Duodenal mucosa (tissue), 2 donors: ENCODE measurements at regions not wholly inside any gene's neighbourhood (a gene's known extent, or its start where the extent isn't known, plus 50 kb on each side); places are given as distances from the start of the nearest gene placed in this dataset.

Source experiments
- H3K27ac ChIP-seq: one replicate; pipeline ENCODE4 v1.7.0; 2013; ENCODE audit warnings: low read depth, low read length
- H3K27me3 ChIP-seq, 2 donors: one replicate each; pipeline ENCODE4 v1.7.0; 2013; ENCODE audit warnings: low read length in 2 of 2, control low read depth in 1 of 2; ENCODE audit not compliant: insufficient read depth in 2 of 2, control insufficient read depth in 1 of 2
- H3K36me3 ChIP-seq, 2 donors: one replicate each; pipeline ENCODE4 v1.7.0; 2013; ENCODE audit warnings: low read length in 2 of 2, control low read depth in 1 of 2; ENCODE audit not compliant: insufficient read depth in 2 of 2, control insufficient read depth in 1 of 2
- H3K4me1 ChIP-seq, 2 donors: one replicate each; pipeline ENCODE4 v1.7.0; 2013; ENCODE audit warnings: low read length in 2 of 2, control low read depth in 1 of 2; ENCODE audit not compliant: insufficient read depth in 2 of 2, control insufficient read depth in 1 of 2
- H3K4me3 ChIP-seq, 2 donors: one replicate each; pipeline ENCODE4 v1.7.0; 2013; ENCODE audit warnings: low read length in 2 of 2, low read depth in 1 of 2
- H3K9ac ChIP-seq, 2 donors: one replicate each; pipeline ENCODE4 v1.7.0; 2013; ENCODE audit warnings: low read length in 2 of 2, low read depth in 1 of 2
- H3K9me3 ChIP-seq, 2 donors: one replicate each; pipeline ENCODE4 v1.7.0; 2013; ENCODE audit warnings: low read length in 2 of 2, control low read depth in 1 of 2; ENCODE audit not compliant: control insufficient read depth in 1 of 2

- no peaks in the 10 kb centered on the region for H3K9me3 ChIP-seq
These were observed 220.4 kb upstream of the MEX3C start for GRCh38 chr18:51417643-51418483.

GRCh38 chr18:51425475-51425874 lies 228.0 kb upstream of the MEX3C start:
- H3K27ac ChIP-seq: no peak overlapping the region
- peaks cover 6 to 24% of the 10 kb centered on the region in 2 donors for H3K4me1 ChIP-seq
- no peaks in the 10 kb centered on the region for H3K9me3 ChIP-seq
- H3K4me3 ChIP-seq: no peak overlapping the region
- H3K27me3 ChIP-seq: no peaks in the 10 kb centered on the region
- no peaks in the 10 kb centered on the region for H3K36me3 ChIP-seq
- no peak overlapping the region for H3K9ac ChIP-seq

More at GRCh38 chr18:51417643-51418483, 220.4 kb upstream of the MEX3C start:
- Histone ChIP-seq H3K4me1 (no peaks in the 10 kb centered on the region), H3K36me3 (no peaks in the 10 kb centered on the region), H3K4me3 (no peak overlapping the region), H3K9ac (no peak overlapping the region), H3K27ac (no peak overlapping the region), H3K27me3 (no peaks in the 10 kb centered on the region)

- no peaks in the 10 kb centered on the region for H3K9me3 ChIP-seq
- H3K4me3 ChIP-seq: no peak overlapping the region
- H3K9ac ChIP-seq: no peak overlapping the region
- no peak overlapping the region for H3K27ac ChIP-seq
- peaks cover 6 to 24% of the 10 kb centered on the region in 2 donors for H3K4me1 ChIP-seq
- no peaks in the 10 kb centered on the region for H3K36me3 ChIP-seq
- H3K27me3 ChIP-seq: no peaks in the 10 kb centered on the region
These were observed 228.4 kb upstream of the MEX3C start for GRCh38 chr18:51425889-51426288.

- peaks cover 6 to 24% of the 10 kb centered on the region in 2 donors for H3K4me1 ChIP-seq
- no peak overlapping the region for H3K27ac ChIP-seq
- no peak overlapping the region for H3K9ac ChIP-seq
- H3K9me3 ChIP-seq: no peaks in the 10 kb centered on the region
- no peaks in the 10 kb centered on the region for H3K27me3 ChIP-seq
- H3K4me3 ChIP-seq: no peak overlapping the region
- no peaks in the 10 kb centered on the region for H3K36me3 ChIP-seq
These were observed 229.5 kb upstream of the MEX3C start for GRCh38 chr18:51426996-51427395.

- Histone ChIP-seq H3K4me3 (no peak overlapping the region), H3K9ac (no peak overlapping the region)
These were observed 232.2 kb upstream of the MEX3C start for GRCh38 chr18:51429644-51430043.

GRCh38 chr18:51430538-51430937 lies 233.1 kb upstream of the MEX3C start:
- no peak overlapping the region for H3K4me3 ChIP-seq
- no peaks in the 10 kb centered on the region for H3K9me3 ChIP-seq
- H3K27me3 ChIP-seq: no peaks in the 10 kb centered on the region
- no peak overlapping the region for H3K27ac ChIP-seq
- H3K36me3 ChIP-seq: no peaks in the 10 kb centered on the region
- peaks cover 6 to 24% of the 10 kb centered on the region in 2 donors for H3K4me1 ChIP-seq
- H3K9ac ChIP-seq: no peak overlapping the region

More at GRCh38 chr18:51429644-51430043, 232.2 kb upstream of the MEX3C start:
- Histone ChIP-seq H3K9me3 (no peaks in the 10 kb centered on the region), H3K4me1 (peaks cover 6 to 24% of the 10 kb centered on the region in 2 donors), H3K36me3 (no peaks in the 10 kb centered on the region), H3K27ac (no peak overlapping the region), H3K27me3 (no peaks in the 10 kb centered on the region)

GRCh38 chr18:51433296-51433695 lies 235.8 kb upstream of the MEX3C start:
- Histone ChIP-seq H3K4me1 (peaks cover 0 to 6% of the 10 kb centered on the region in 2 donors), H3K27ac (no peak overlapping the region), H3K27me3 (peaks cover 0 to 5% of the 10 kb centered on the region in 2 donors), H3K4me3 (no peak overlapping the region), H3K9me3 (no peaks in the 10 kb centered on the region), H3K9ac (no peak overlapping the region), H3K36me3 (no peaks in the 10 kb centered on the region)

- peaks cover 0 to 5% of the 10 kb centered on the region in 2 donors for H3K27me3 ChIP-seq
These were observed 236.4 kb upstream of the MEX3C start for GRCh38 chr18:51433881-51434280.

GRCh38 chr18:51437280-51438271 lies 240.1 kb upstream of the MEX3C start:
- no peaks in the 10 kb centered on the region for H3K36me3 ChIP-seq
- H3K4me1 ChIP-seq: no peaks in the 10 kb centered on the region
- H3K27ac ChIP-seq: no peak overlapping the region
- H3K4me3 ChIP-seq: peak overlapping the region in 1 of 2 donors; percentile 10
- peaks cover 0 to 5% of the 10 kb centered on the region in 2 donors for H3K27me3 ChIP-seq
- no peak overlapping the region for H3K9ac ChIP-seq
- no peaks in the 10 kb centered on the region for H3K9me3 ChIP-seq

More at GRCh38 chr18:51433881-51434280, 236.4 kb upstream of the MEX3C start:
- Histone ChIP-seq H3K4me1 (peaks cover 0 to 5% of the 10 kb centered on the region in 2 donors), H3K27ac (no peak overlapping the region), H3K36me3 (no peaks in the 10 kb centered on the region), H3K9ac (no peak overlapping the region), H3K9me3 (no peaks in the 10 kb centered on the region), H3K4me3 (no peak overlapping the region)
